Loucy (cell line): ENCODE measurements at regions not wholly inside any gene's neighbourhood (a gene's known extent, or its start where the extent isn't known, plus 50 kb on each side); places are given as distances from the start of the nearest gene placed in this dataset.

Experiments used
- H2AFZ ChIP-seq: fragments of 200-600 bp; sonication (generic); 2 replicates; pipeline ENCODE4 v1.6.0; 2016; ENCODE audit warnings: antibody characterized with exemption, mild to moderate bottlenecking, low read length, moderate library complexity
- H3F3A ChIP-seq: fragments of 200-600 bp; 2 replicates; pipeline ENCODE4 v1.6.0; 2016; ENCODE audit warnings: antibody characterized with exemption, low read depth, mild to moderate bottlenecking
- H3K27me3 ChIP-seq: fragments of 200-600 bp; sonication (generic); 2 replicates; pipeline ENCODE4 v1.6.1; 2014; ENCODE audit warnings: low read length, mild to moderate bottlenecking; ENCODE audit not compliant: insufficient read depth, poor library complexity, severe bottlenecking
- H3K36me3 ChIP-seq: fragments of 200-600 bp; sonication (generic); 2 replicates; pipeline ENCODE4 v1.6.1; 2016; ENCODE audit warnings: low read length; ENCODE audit not compliant: insufficient read depth
- H3K4me1 ChIP-seq: fragments of 200-600 bp; sonication (generic); 2 replicates; pipeline ENCODE4 v1.5.1; 2014; ENCODE audit warnings: low read length, mild to moderate bottlenecking; ENCODE audit not compliant: insufficient read depth, poor library complexity, severe bottlenecking
- H3K4me2 ChIP-seq: fragments of 200-600 bp; sonication (generic); 2 replicates; pipeline ENCODE4 v1.6.0; 2014; ENCODE audit warnings: antibody characterized with exemption, low read length, low read depth, mild to moderate bottlenecking; ENCODE audit not compliant: poor library complexity, severe bottlenecking
- H3K4me3 ChIP-seq: fragments of 200-600 bp; sonication (generic); 2 replicates; pipeline ENCODE4 v1.5.1; 2014; ENCODE audit warnings: low read length, mild to moderate bottlenecking, mixed read lengths; ENCODE audit not compliant: poor library complexity, severe bottlenecking
- H3K79me2 ChIP-seq: fragments of 200-600 bp; sonication (generic); 2 replicates; pipeline ENCODE4 v1.6.1; 2014; ENCODE audit warnings: low read length; ENCODE audit not compliant: insufficient read depth
- H3K9ac ChIP-seq: fragments of 200-600 bp; sonication (generic); 2 replicates; pipeline ENCODE4 v1.6.0; 2014; ENCODE audit warnings: mild to moderate bottlenecking, low read depth, low read length, moderate library complexity; ENCODE audit not compliant: poor library complexity, severe bottlenecking
- H3K9me2 ChIP-seq: fragments of 200-600 bp; sonication (generic); replicated peaks from 2 replicates; pipeline ENCODE4 v1.6.1; 2016; ENCODE audit warnings: low read depth, low read length, mixed read lengths
- H3K9me3 ChIP-seq: fragments of 200-600 bp; sonication (generic); 2 replicates; pipeline ENCODE4 v1.6.1; 2014; ENCODE audit warnings: mild to moderate bottlenecking, antibody characterized with exemption, low read length, low read depth; ENCODE audit not compliant: insufficient read depth
- H4K20me1 ChIP-seq: fragments of 200-600 bp; sonication (generic); 2 replicates; pipeline ENCODE4 v1.6.0; 2014; ENCODE audit warnings: antibody characterized with exemption, low read length, mild to moderate bottlenecking; ENCODE audit not compliant: insufficient read depth, poor library complexity, severe bottlenecking
- EZH2phosphoT487 ChIP-seq: fragments of 200-600 bp; IDR thresholded peaks from 2 replicates; pipeline ENCODE4 v1.6.1; 2018; ENCODE audit warnings: antibody characterized with exemption, mild to moderate bottlenecking, moderate library complexity, borderline replicate concordance
- TF ChIP-seq, protein P1 (sequence below): fragments of 200-600 bp; sonication (generic); conservative IDR thresholded peaks from 2 replicates; pipeline ENCODE4 v1.5.1; 2014; ENCODE audit warnings: mild to moderate bottlenecking, antibody characterized with exemption, low read length

DNA sequence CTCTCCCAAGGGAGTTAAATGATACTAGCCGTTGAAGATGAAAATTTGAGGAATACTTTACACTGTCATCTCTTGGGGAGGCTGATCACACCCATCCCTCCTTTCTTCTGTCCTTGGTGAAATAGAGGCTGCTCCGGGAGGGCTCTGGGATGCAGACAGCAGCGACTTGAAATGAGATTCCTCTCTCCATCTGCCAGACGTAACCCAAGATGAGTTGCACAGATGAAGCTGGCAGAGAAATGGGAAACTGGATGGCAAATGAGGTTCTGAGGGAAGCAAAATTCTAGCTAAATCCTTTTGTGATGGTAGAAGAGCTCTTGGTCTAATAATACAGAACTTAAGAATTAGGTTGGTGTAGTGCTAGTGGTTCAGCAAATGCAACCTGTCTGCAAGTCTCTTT, 201.4 kb downstream of the AASDH start:
- no peaks in the 10 kb centered on the region for H3K79me2 ChIP-seq
- H2AFZ ChIP-seq: no peak overlapping the region
- no peak overlapping the region for H3K9ac ChIP-seq
- no peaks in the 10 kb centered on the region for H3K27me3 ChIP-seq
- H3K9me2 ChIP-seq: no peaks in the 10 kb centered on the region
- no peaks in the 10 kb centered on the region for H4K20me1 ChIP-seq
- H3K9me3 ChIP-seq: no peaks in the 10 kb centered on the region
- no peaks in the 10 kb centered on the region for H3F3A ChIP-seq
- H3K4me1 ChIP-seq: no peaks in the 10 kb centered on the region
- TF ChIP-seq, protein P1, sequence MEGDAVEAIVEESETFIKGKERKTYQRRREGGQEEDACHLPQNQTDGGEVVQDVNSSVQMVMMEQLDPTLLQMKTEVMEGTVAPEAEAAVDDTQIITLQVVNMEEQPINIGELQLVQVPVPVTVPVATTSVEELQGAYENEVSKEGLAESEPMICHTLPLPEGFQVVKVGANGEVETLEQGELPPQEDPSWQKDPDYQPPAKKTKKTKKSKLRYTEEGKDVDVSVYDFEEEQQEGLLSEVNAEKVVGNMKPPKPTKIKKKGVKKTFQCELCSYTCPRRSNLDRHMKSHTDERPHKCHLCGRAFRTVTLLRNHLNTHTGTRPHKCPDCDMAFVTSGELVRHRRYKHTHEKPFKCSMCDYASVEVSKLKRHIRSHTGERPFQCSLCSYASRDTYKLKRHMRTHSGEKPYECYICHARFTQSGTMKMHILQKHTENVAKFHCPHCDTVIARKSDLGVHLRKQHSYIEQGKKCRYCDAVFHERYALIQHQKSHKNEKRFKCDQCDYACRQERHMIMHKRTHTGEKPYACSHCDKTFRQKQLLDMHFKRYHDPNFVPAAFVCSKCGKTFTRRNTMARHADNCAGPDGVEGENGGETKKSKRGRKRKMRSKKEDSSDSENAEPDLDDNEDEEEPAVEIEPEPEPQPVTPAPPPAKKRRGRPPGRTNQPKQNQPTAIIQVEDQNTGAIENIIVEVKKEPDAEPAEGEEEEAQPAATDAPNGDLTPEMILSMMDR: no peak
- TF ChIP-seq EZH2phosphoT487: no peak
- H3K36me3 ChIP-seq: no peaks in the 10 kb centered on the region
- no peak overlapping the region for H3K4me3 ChIP-seq
- H3K4me2 ChIP-seq: no peak overlapping the region

DNA sequence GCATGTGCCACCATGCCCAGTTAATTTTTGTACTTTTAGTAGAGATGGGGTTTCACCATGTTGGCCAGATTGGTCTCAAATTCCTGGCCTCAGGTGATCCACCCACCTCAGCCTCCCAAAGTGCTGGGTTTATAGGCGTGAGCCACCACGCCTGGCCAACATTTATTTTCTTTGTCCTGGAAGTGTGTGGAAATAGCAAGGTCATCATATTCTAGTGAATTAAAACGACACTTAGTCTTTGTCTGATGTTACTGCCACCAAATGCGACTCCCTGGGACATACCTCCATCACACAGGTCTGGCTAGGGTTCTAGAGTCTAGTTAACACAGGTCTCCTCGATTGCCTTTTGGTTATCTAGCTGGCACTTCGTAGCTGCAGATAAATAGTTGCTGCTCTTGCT, 203.1 kb downstream of the AASDH start:
- Histone ChIP-seq H3K9me2 (no peaks in the 10 kb centered on the region), H3K9me3 (no peaks in the 10 kb centered on the region), H2AFZ (no peak overlapping the region), H3K36me3 (no peaks in the 10 kb centered on the region), H3K4me2 (no peak overlapping the region), H3K9ac (no peak overlapping the region), H3K27me3 (no peaks in the 10 kb centered on the region), H3F3A (no peaks in the 10 kb centered on the region), H4K20me1 (no peaks in the 10 kb centered on the region), H3K4me3 (no peak overlapping the region), H3K79me2 (no peaks in the 10 kb centered on the region), H3K4me1 (no peaks in the 10 kb centered on the region)
- no peak for TF ChIP-seq EZH2phosphoT487
- TF ChIP-seq, protein P1: no peak

DNA sequence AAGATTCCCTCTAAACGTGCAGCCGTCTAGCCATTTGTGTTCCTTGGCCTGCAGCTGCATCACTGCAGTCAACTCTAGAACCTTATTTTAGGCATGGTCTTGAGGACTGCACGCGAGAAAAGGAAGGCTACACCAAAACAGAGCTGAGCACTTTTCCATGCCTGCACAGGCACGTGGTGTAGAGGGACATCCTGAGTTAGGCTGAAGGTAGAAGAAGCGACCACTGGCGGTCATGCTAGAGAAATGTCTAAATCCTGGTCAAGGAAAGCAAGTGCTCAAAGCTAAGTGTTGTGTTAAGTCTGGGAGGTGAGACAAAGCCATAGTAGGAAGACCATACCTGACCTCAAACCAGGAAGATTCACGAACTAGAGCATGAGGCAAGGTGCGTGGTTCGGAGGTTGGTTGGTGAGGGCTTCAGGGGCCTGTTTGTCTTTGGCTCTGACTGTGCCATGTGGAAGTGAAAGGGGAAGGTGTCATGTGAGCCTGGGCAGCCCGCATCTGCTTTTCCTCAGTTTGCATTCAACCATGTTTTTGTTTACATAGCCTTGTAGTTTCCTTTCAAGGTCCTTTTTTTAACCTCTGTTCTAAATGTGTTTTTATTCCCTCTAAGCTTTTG, 203.8 kb downstream of the AASDH start:
- Histone ChIP-seq H3K4me2 (no peak overlapping the region), H2AFZ (no peak overlapping the region)

More for the DNA sequence above, 203.8 kb downstream of the AASDH start:
- TF ChIP-seq, protein P1: no peak
- no peak for TF ChIP-seq EZH2phosphoT487
- no peaks in the 10 kb centered on the region for H3K9me2 ChIP-seq
- no peak overlapping the region for H3K4me3 ChIP-seq
- H3K27me3 ChIP-seq: no peaks in the 10 kb centered on the region
- H3F3A ChIP-seq: no peaks in the 10 kb centered on the region
- no peaks in the 10 kb centered on the region for H3K4me1 ChIP-seq
- no peaks in the 10 kb centered on the region for H4K20me1 ChIP-seq
- no peaks in the 10 kb centered on the region for H3K9me3 ChIP-seq
- H3K9ac ChIP-seq: no peak overlapping the region
- H3K79me2 ChIP-seq: no peaks in the 10 kb centered on the region
- no peaks in the 10 kb centered on the region for H3K36me3 ChIP-seq
